ENCODE measurements at regions not wholly inside any gene's neighbourhood (a gene's known extent, or its start where the extent isn't known, plus 50 kb on each side); places are given as distances from the start of the nearest gene placed in this dataset.

DNA sequence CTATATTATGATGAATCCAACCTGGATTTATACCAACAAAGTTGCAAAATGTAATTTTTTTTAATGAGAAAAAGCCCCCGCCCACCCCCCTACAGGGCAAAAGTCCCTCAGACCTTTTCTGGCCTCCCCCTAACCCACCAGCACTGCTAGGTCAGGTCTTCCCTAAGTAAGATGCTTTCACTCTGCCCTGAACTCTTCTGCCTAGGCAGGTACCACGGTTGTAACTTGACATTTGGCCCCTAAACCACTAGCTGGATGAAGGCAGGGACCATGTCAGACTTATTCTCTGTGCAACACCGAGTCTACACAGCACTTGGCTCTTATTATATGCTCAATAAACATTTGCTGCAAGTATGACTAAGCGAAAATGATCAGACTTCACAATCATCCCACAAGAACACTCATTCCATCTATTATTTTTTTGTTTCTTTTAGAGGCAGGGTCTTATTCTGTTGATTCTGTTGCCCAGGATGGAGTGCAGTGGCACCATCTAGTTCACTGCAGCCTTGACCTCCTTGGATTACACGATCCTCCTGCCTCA, 63.2 kb downstream of the SPRING1 start (continued):
- TF ChIP-seq EZH2phosphoT487 (IDR thresholded peaks at IDR 0.05; ENCODE audit: borderline replicate concordance, low read depth), result no peak
- TF ChIP-seq FOXJ3 (CRISPR knock-in tag; IDR thresholded peaks at IDR 0.05), result no peak

DNA sequence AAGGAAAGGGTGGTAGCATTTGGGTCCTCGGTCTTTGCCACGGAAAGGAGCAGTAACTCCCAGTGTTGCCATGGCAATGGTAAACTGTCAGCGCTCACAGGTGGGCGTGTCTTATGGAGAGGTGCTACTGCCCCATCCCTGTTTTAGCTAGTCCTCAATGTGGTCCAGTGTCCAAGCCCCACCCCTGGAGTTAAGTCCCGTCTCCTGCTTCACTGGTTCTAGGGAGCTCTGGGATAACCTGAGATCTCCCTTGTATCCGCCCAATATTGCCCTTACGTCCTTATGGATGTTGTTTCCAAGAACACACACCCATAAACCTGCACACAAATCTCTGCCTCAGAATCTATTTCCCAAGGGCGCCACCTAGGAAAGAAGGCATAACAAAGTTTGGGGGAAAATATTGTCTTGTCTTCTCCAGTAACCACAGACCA, 64.2 kb downstream of the SPRING1 start:
- H4K20me1 ChIP-seq (ENCODE audit: insufficient read depth), result no peaks in the 10 kb centered on the region
- H3K4me1 ChIP-seq (ENCODE audit: control insufficient read depth in 1 of 2, insufficient read depth in 2 of 2, low read depth in 1 of 2, low read length in 1 of 2), result no peaks in the 10 kb centered on the region
- H3K36me3 ChIP-seq (replicated peaks in 1 of 2; ENCODE audit: control insufficient read depth in 1 of 2, insufficient read depth in 2 of 2, low read length in 1 of 2), result no peaks in the 10 kb centered on the region
- H3K4me3 ChIP-seq (ENCODE audit: low read depth in 2 of 2, low read length in 1 of 2), result no peak overlapping the region
- H2AFZ ChIP-seq (ENCODE audit: low read depth), result no peak overlapping the region
- H3K9ac ChIP-seq, result no peak overlapping the region
- no peaks in the 10 kb centered on the region for H3F3A ChIP-seq (replicated peaks; ENCODE audit: insufficient read depth)
- H3K9me3 ChIP-seq, result no peaks in the 10 kb centered on the region
- TF ChIP-seq EZH2phosphoT487 (IDR thresholded peaks at IDR 0.05; ENCODE audit: borderline replicate concordance, low read depth), result no peak
- no peaks in the 10 kb centered on the region for H3K9me2 ChIP-seq
- CTCF ChIA-PET, result interaction anchor here (0.8 to 1.4 kb wide), 3 partner anchors 14 to 35 kb away, joined by 3 to 4 read pairs (median 3); no protein-coding TSS in a partner anchor
- H3K4me2 ChIP-seq, result no peak overlapping the region
- POLR2A ChIA-PET, result no interaction called here
- DNase-seq, result no peak
- H3K79me2 ChIP-seq (ENCODE audit: insufficient read depth), result no peaks in the 10 kb centered on the region
- no peak overlapping the region for H3K27ac ChIP-seq (ENCODE audit: low read depth in 2 of 2, low read length in 1 of 2)
- H3K27me3 ChIP-seq (ENCODE audit: insufficient read depth), result no peaks in the 10 kb centered on the region
- WGBS (ENCODE audit: low lambda C conversion rate), result 89% methylated on average over 8 of the region's 8 CpGs

DNA sequence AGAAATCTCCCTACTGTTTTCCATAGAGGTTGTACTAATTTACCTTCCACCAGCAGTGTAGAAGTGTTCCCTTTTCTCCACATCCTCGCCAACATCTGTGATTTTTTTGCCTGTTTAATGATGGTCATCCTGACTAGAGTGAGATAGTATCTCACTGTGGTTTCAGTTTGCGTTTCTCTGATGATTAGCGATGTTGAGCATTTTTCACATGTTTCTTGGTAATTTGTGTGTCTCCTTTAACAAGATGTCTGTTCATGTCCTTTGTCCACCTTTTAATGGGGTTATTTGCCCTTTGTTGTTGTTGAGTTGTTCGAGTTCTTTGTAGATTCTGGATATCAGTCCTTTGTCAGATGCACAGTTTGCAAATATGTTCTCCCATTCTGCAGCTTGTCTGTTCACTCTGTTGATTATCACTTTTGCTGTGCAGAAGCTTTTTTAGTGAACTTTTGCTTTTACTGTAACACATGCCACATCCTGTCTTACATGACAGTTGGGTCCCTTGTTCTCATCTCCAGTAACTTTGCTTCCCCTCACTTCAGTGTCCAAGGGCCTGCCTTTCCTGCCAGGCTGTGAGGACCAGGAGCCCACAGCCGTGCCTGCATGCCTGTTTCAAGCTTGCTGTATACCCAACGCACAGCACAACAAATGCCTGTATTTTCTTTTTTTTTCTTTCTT, 64.9 kb downstream of the SPRING1 start:
- Histone ChIP-seq H3K27ac (ENCODE audit: low read depth in 2 of 2, low read length in 1 of 2) (no peak overlapping the region), H3K36me3 (replicated peaks in 1 of 2; ENCODE audit: control insufficient read depth in 1 of 2, insufficient read depth in 2 of 2, low read length in 1 of 2) (no peaks in the 10 kb centered on the region), H3K79me2 (ENCODE audit: insufficient read depth) (no peaks in the 10 kb centered on the region), H3F3A (replicated peaks; ENCODE audit: insufficient read depth) (no peaks in the 10 kb centered on the region), H2AFZ (ENCODE audit: low read depth) (no peak overlapping the region), H3K9me3 (no peaks in the 10 kb centered on the region), H3K4me2 (no peak overlapping the region), H4K20me1 (ENCODE audit: insufficient read depth) (no peaks in the 10 kb centered on the region), H3K27me3 (ENCODE audit: insufficient read depth) (no peaks in the 10 kb centered on the region), H3K9ac (no peak overlapping the region), H3K9me2 (no peaks in the 10 kb centered on the region), H3K4me3 (ENCODE audit: low read depth in 2 of 2, low read length in 1 of 2) (no peak overlapping the region), H3K4me1 (ENCODE audit: control insufficient read depth in 1 of 2, insufficient read depth in 2 of 2, low read depth in 1 of 2, low read length in 1 of 2) (no peaks in the 10 kb centered on the region)
- DNase-seq, result no peak
- ChIA-PET CTCF (interaction anchor here (1.1 to 1.4 kb wide), 2 partner anchors 24 to 36 kb away, joined by 3 to 4 read pairs; no protein-coding TSS in a partner anchor), POLR2A (no interaction called here)
- TF ChIP-seq EP300 (IDR thresholded peaks at IDR 0.05; ENCODE audit: borderline replicate concordance in 1 of 2, low read depth in 1 of 2, low read length in 1 of 2), result no peak
- 78% methylated on average over 6 of the region's 6 CpGs for WGBS (ENCODE audit: low lambda C conversion rate)

DNA sequence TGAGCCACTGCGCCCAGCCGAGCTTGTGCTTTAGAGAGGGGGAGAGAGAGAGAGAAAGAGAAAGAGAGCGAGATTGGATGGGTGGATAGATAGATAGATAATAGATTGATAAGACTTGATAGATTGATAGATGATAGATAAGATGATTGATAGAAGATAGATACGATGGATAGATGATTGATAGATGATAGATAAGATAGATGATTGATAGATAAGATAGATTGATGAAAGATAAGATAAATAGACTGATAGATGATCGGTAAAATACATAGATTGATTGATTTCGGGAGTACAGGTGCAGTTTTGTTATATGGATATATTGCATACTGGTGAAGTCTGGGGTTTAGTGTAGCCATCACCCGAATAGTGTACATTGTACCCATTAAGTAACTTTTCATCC, 65.9 kb downstream of the SPRING1 start:
- POLR2A ChIA-PET, result no interaction called here
- TF ChIP-seq, protein P1, sequence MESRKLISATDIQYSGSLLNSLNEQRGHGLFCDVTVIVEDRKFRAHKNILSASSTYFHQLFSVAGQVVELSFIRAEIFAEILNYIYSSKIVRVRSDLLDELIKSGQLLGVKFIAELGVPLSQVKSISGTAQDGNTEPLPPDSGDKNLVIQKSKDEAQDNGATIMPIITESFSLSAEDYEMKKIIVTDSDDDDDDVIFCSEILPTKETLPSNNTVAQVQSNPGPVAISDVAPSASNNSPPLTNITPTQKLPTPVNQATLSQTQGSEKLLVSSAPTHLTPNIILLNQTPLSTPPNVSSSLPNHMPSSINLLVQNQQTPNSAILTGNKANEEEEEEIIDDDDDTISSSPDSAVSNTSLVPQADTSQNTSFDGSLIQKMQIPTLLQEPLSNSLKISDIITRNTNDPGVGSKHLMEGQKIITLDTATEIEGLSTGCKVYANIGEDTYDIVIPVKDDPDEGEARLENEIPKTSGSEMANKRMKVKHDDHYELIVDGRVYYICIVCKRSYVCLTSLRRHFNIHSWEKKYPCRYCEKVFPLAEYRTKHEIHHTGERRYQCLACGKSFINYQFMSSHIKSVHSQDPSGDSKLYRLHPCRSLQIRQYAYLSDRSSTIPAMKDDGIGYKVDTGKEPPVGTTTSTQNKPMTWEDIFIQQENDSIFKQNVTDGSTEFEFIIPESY (IDR thresholded peaks at IDR 0.05; ENCODE audit: borderline replicate concordance, low read depth), result no peak
- TF ChIP-seq, protein P2, sequence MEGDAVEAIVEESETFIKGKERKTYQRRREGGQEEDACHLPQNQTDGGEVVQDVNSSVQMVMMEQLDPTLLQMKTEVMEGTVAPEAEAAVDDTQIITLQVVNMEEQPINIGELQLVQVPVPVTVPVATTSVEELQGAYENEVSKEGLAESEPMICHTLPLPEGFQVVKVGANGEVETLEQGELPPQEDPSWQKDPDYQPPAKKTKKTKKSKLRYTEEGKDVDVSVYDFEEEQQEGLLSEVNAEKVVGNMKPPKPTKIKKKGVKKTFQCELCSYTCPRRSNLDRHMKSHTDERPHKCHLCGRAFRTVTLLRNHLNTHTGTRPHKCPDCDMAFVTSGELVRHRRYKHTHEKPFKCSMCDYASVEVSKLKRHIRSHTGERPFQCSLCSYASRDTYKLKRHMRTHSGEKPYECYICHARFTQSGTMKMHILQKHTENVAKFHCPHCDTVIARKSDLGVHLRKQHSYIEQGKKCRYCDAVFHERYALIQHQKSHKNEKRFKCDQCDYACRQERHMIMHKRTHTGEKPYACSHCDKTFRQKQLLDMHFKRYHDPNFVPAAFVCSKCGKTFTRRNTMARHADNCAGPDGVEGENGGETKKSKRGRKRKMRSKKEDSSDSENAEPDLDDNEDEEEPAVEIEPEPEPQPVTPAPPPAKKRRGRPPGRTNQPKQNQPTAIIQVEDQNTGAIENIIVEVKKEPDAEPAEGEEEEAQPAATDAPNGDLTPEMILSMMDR (IDR thresholded peaks at IDR 0.05), result no peak
- TF ChIP-seq RXRA (IDR thresholded peaks at IDR 0.05; ENCODE audit: borderline replicate concordance, low read depth) (no peak), EP300 (IDR thresholded peaks at IDR 0.05; ENCODE audit: borderline replicate concordance in 1 of 2, low read depth in 1 of 2, low read length in 1 of 2) (no peak), MXI1 (IDR thresholded peaks at IDR 0.05; ENCODE audit: low read depth, low read length) (no peak), TCF12 (IDR thresholded peaks at IDR 0.05) (no peak), TAF1 (IDR thresholded peaks at IDR 0.05; ENCODE audit: borderline replicate concordance, low read depth, low read length) (no peak)
- TF ChIP-seq, protein P3, sequence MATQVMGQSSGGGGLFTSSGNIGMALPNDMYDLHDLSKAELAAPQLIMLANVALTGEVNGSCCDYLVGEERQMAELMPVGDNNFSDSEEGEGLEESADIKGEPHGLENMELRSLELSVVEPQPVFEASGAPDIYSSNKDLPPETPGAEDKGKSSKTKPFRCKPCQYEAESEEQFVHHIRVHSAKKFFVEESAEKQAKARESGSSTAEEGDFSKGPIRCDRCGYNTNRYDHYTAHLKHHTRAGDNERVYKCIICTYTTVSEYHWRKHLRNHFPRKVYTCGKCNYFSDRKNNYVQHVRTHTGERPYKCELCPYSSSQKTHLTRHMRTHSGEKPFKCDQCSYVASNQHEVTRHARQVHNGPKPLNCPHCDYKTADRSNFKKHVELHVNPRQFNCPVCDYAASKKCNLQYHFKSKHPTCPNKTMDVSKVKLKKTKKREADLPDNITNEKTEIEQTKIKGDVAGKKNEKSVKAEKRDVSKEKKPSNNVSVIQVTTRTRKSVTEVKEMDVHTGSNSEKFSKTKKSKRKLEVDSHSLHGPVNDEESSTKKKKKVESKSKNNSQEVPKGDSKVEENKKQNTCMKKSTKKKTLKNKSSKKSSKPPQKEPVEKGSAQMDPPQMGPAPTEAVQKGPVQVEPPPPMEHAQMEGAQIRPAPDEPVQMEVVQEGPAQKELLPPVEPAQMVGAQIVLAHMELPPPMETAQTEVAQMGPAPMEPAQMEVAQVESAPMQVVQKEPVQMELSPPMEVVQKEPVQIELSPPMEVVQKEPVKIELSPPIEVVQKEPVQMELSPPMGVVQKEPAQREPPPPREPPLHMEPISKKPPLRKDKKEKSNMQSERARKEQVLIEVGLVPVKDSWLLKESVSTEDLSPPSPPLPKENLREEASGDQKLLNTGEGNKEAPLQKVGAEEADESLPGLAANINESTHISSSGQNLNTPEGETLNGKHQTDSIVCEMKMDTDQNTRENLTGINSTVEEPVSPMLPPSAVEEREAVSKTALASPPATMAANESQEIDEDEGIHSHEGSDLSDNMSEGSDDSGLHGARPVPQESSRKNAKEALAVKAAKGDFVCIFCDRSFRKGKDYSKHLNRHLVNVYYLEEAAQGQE (IDR thresholded peaks at IDR 0.05; ENCODE audit: low read depth, low read length), result no peak

More for the DNA sequence above, 65.9 kb downstream of the SPRING1 start:
- Histone ChIP-seq H3K36me3 (replicated peaks in 1 of 2; ENCODE audit: control insufficient read depth in 1 of 2, insufficient read depth in 2 of 2, low read length in 1 of 2) (no peaks in the 10 kb centered on the region), H3K27ac (ENCODE audit: low read depth in 2 of 2, low read length in 1 of 2) (no peak overlapping the region), H2AFZ (ENCODE audit: low read depth) (no peak overlapping the region), H3K9me2 (no peaks in the 10 kb centered on the region), H3K4me2 (no peak overlapping the region), H3K9me3 (no peaks in the 10 kb centered on the region), H3K4me3 (ENCODE audit: low read depth in 2 of 2, low read length in 1 of 2) (no peak overlapping the region), H3K79me2 (ENCODE audit: insufficient read depth) (no peaks in the 10 kb centered on the region), H3F3A (replicated peaks; ENCODE audit: insufficient read depth) (no peaks in the 10 kb centered on the region), H4K20me1 (ENCODE audit: insufficient read depth) (no peaks in the 10 kb centered on the region), H3K27me3 (ENCODE audit: insufficient read depth) (no peaks in the 10 kb centered on the region), H3K4me1 (ENCODE audit: control insufficient read depth in 1 of 2, insufficient read depth in 2 of 2, low read depth in 1 of 2, low read length in 1 of 2) (no peaks in the 10 kb centered on the region), H3K9ac (no peak overlapping the region)
- CTCF ChIA-PET, result no interaction called here
- 82% methylated on average over 7 of the region's 7 CpGs for WGBS (ENCODE audit: low lambda C conversion rate)
- DNase-seq, result no peak
